IMR-90 (cell line): ENCODE measurements at regions not wholly inside any gene's neighbourhood (a gene's known extent, or its start where the extent isn't known, plus 50 kb on each side); places are given as distances from the start of the nearest gene placed in this dataset.

Experiments used
- ATAC-seq: fragments of 200-7000 bp; cut with Tn5 transposase; 2 replicates; pipeline ENCODE4 v1.9.1; 2020; ENCODE audit warnings: low read depth, mild to moderate bottlenecking, moderate library complexity
- BruUV-seq: library from RNA; stranded (reverse); fragments of 400-500 nt; replicated peaks from 2 replicates; lab custom pipeline; 2021; lab: Mats Ljungman, UMichigan
- CTCF ChIA-PET: fragments of 300-600 bp; formaldehyde crosslinking; extraction: SDS; loops from one replicate; lab custom pipeline; 2021; ENCODE audit warnings: antibody characterized with exemption; lab: Yijun Ruan, JAX
- POLR2A ChIA-PET: fragments of 300-600 bp; sonication (Branson Sonifier 250); formaldehyde crosslinking; loops from one replicate; lab custom pipeline; 2022; ENCODE audit warnings: antibody characterized with exemption; ENCODE audit not compliant: unreplicated experiment; lab: Charles Lee
- DNase-seq: peaks from one replicate; pipeline ENCODE4 v3.0.0; 2013
- H2AFZ ChIP-seq: replicated peaks from 2 replicates; pipeline ENCODE3; 2013; ENCODE audit warnings: low read length, mild to moderate bottlenecking; ENCODE audit not compliant: poor library complexity
- H2AK5ac ChIP-seq: 2 replicates; pipeline ENCODE4 v1.6.1; 2013; ENCODE audit warnings: low read depth, low read length, inconsistent platforms
- H2AK9ac ChIP-seq: replicated peaks from 2 replicates; pipeline ENCODE3; 2013; ENCODE audit warnings: mild to moderate bottlenecking, low read depth, low read length, moderate library complexity; ENCODE audit not compliant: poor library complexity
- H2BK120ac ChIP-seq: 2 replicates; pipeline ENCODE4 v1.6.1; 2013; ENCODE audit warnings: low read depth, low read length, inconsistent platforms
- H2BK15ac ChIP-seq: 3 replicates; pipeline ENCODE4 v1.6.1; 2013; ENCODE audit warnings: low read depth, low read length, inconsistent platforms
- H2BK20ac ChIP-seq: 2 replicates; pipeline ENCODE4 v1.6.1; 2013; ENCODE audit warnings: low read depth, mild to moderate bottlenecking, inconsistent platforms, low read length, moderate library complexity
- H2BK5ac ChIP-seq: 2 replicates; pipeline ENCODE4 v1.6.1; 2013; ENCODE audit warnings: mild to moderate bottlenecking, low read depth, low read length, inconsistent platforms; ENCODE audit not compliant: poor library complexity, severe bottlenecking
- H3K14ac ChIP-seq: replicated peaks from 2 replicates; pipeline ENCODE4 v1.6.1; 2013; ENCODE audit warnings: low read depth, low read length, inconsistent platforms
- H3K18ac ChIP-seq: 2 replicates; pipeline ENCODE4 v1.6.1; 2013; ENCODE audit warnings: low read depth, low read length, control low read depth
- H3K23ac ChIP-seq: 2 replicates; pipeline ENCODE4 v1.6.1; 2013; ENCODE audit warnings: low read depth, low read length, inconsistent platforms
- H3K27ac ChIP-seq: 2 replicates; pipeline ENCODE4 v1.5.1; 2013; ENCODE audit warnings: mild to moderate bottlenecking, control low read depth, low read length; ENCODE audit not compliant: insufficient read depth
- H3K27me3 ChIP-seq: 2 replicates; pipeline ENCODE4 v1.6.1; 2013; ENCODE audit warnings: low read length; ENCODE audit not compliant: control insufficient read depth, insufficient read depth
- H3K36me3 ChIP-seq: 2 replicates; pipeline ENCODE4 v1.6.1; 2013; ENCODE audit warnings: low read length, mixed read lengths; ENCODE audit not compliant: control insufficient read depth, insufficient read depth
- H3K4ac ChIP-seq: 2 replicates; pipeline ENCODE4 v1.6.1; 2013; ENCODE audit warnings: low read depth, low read length, inconsistent platforms
- H3K4me1 ChIP-seq: 2 replicates; pipeline ENCODE4 v1.6.1; 2013; ENCODE audit warnings: low read length, mixed read lengths; ENCODE audit not compliant: control insufficient read depth, insufficient read depth
- H3K4me2 ChIP-seq: 2 replicates; pipeline ENCODE4 v1.6.1; 2013; ENCODE audit warnings: low read depth, mild to moderate bottlenecking, control low read depth, low read length, moderate library complexity
- H3K4me3 ChIP-seq: 2 replicates; pipeline ENCODE4 v1.5.1; 2013; ENCODE audit warnings: low read depth, mild to moderate bottlenecking, control low read depth, low read length, moderate library complexity; ENCODE audit not compliant: insufficient read depth
- H3K56ac ChIP-seq: 2 replicates; pipeline ENCODE4 v1.6.1; 2013; ENCODE audit warnings: low read length, inconsistent platforms; ENCODE audit not compliant: insufficient read depth; ENCODE audit errors: extremely low read depth
- H3K79me1 ChIP-seq, 2 experiments: 2 replicates each; pipeline ENCODE4 v1.6.1; 2013; ENCODE audit warnings: low read length in 2 of 2, inconsistent platforms in 1 of 2, low read depth in 1 of 2
- H3K9ac ChIP-seq: 2 replicates; pipeline ENCODE4 v1.6.1; 2013; ENCODE audit warnings: low read depth, low read length, control low read depth
- H3K9me1 ChIP-seq: 2 replicates; pipeline ENCODE4 v1.6.1; 2013; ENCODE audit warnings: low read length, inconsistent platforms; ENCODE audit not compliant: insufficient read depth
- H3K9me3 ChIP-seq: 2 replicates; pipeline ENCODE4 v1.6.1; 2013; ENCODE audit warnings: low read length; ENCODE audit not compliant: control insufficient read depth, insufficient read depth
- H4K20me1 ChIP-seq: 2 replicates; pipeline ENCODE4 v1.6.1; 2013; ENCODE audit warnings: low read length, inconsistent platforms; ENCODE audit not compliant: insufficient read depth
- H4K5ac ChIP-seq: 2 replicates; pipeline ENCODE4 v1.6.1; 2013; ENCODE audit warnings: mild to moderate bottlenecking, low read depth, low read length, control low read depth
- H4K8ac ChIP-seq, 2 experiments: 2 replicates each; pipeline ENCODE4 v1.6.1; 2013; ENCODE audit warnings: low read depth in 2 of 2, low read length in 2 of 2, control low read depth in 1 of 2, inconsistent platforms in 1 of 2
- H4K91ac ChIP-seq: 2 replicates; pipeline ENCODE4 v1.6.1; 2013; ENCODE audit warnings: low read depth, low read length, inconsistent platforms; ENCODE audit not compliant: insufficient read depth
- CTCF ChIP-seq: conservative IDR thresholded peaks from 2 replicates; pipeline ENCODE4 v1.5.1; 2012; ENCODE audit warnings: mild to moderate bottlenecking, low read depth, low read length, improper control_type of control experiment
- dilution Hi-C: fragments of 300-500 bp; cut with HindIII; formaldehyde crosslinking; loops from one replicate; pipeline ENCODE4 v1.14.3; 2018; ENCODE audit warnings: low sequenced_read_pairs; ENCODE audit not compliant: unreplicated experiment
- in situ Hi-C: fragments of 300-500 bp; cut with MboI; formaldehyde crosslinking; loops from 3 replicates; pipeline ENCODE4 v1.14.3; 2019; ENCODE audit warnings: low sequenced_read_pairs, inconsistent platforms, mixed read lengths
- intact Hi-C: fragments of 100-400 bp; cut with micrococcal nuclease; formaldehyde crosslinking; loops from 2 replicates; pipeline ENCODE4 v1.10.0; 2022

DNA sequence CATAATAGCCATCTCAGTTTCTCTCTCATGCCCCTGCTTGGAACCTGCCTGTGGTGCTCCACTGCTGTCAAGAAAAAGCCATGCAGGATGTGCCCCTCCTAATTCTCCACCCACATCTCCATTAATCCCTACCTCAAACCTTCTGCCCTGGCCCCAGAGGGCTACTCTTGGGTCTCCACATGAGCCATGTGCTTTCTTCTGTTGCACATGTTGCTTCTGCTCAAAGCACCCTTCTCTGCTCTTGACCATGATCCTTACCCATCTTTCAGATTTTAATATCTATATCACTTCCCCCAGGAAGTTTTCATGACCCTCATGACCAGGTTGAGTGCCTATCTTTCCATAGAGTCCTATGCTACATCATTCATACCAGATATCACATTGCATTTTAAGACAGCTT lies 514.2 kb downstream of the RPS24 start:
- dilution Hi-C loops, result no loop called here
- BruUV-seq, result no TSS peak

More for the DNA sequence above, 514.2 kb downstream of the RPS24 start:
- Histone ChIP-seq H3K9ac (no peak overlapping the region), H2BK120ac (no peak overlapping the region), H2BK5ac (no peak overlapping the region), H3K27ac (no peak overlapping the region), H3K56ac (no peak overlapping the region), H3K27me3 (peaks cover 5% of the 10 kb centered on the region; the same call in 1 of the 2 replicates), H2BK20ac (no peak overlapping the region), H3K9me3 (no peaks in the 10 kb centered on the region), H4K20me1 (no peaks in the 10 kb centered on the region), H3K18ac (no peak overlapping the region), H3K23ac (no peak overlapping the region), H3K4me2 (no peak overlapping the region), H2AK5ac (no peak overlapping the region), H4K5ac (no peak overlapping the region), H4K91ac (no peak overlapping the region), H3K9me1 (peaks cover 7% of the 10 kb centered on the region), H2AK9ac (no peak overlapping the region), H3K4me1 (peaks cover 26% of the 10 kb centered on the region), H2AFZ (no peak overlapping the region), H3K14ac (no peak overlapping the region), H4K8ac (no peak overlapping the region), H3K79me1 (no peaks in the 10 kb centered on the region), H3K4me3 (no peak overlapping the region), H2BK15ac (no peak overlapping the region), H3K36me3 (no peaks in the 10 kb centered on the region), H3K4ac (no peak overlapping the region)
- intact Hi-C loops, result no loop called here
- TF ChIP-seq CTCF, result no peak
- ChIA-PET CTCF (no interaction called here), POLR2A (no interaction called here)
- in situ Hi-C loops, result no loop called here
- DNase-seq (no peak), ATAC-seq (no peak)
